ENCODE measurements at regions not wholly inside any gene's neighbourhood (a gene's known extent, or its start where the extent isn't known, plus 50 kb on each side); places are given as distances from the start of the nearest gene placed in this dataset.

DNA sequence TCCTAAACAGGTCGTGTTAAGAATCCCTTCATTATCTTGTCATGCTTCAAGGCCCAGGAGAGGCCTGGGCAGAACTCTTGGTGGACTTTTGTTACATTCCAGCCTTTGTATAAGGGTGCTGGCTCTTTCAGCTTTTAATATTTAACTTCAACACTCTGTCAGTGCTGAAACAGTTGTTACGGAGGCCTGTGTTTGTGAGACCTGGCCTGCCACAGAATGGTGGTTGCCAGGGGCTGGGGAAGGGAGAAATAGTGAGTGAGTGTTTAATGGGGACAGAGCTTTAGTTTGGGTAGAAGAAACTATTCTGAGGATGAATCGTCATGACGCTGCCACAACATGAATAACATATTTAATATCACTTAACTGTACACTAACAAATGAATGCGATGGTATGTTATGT lies 1027.6 kb upstream of the PRKX start:
- DNase-seq (ENCODE audit: extremely low read depth, low read depth, low spot score), result no peak

DNA sequence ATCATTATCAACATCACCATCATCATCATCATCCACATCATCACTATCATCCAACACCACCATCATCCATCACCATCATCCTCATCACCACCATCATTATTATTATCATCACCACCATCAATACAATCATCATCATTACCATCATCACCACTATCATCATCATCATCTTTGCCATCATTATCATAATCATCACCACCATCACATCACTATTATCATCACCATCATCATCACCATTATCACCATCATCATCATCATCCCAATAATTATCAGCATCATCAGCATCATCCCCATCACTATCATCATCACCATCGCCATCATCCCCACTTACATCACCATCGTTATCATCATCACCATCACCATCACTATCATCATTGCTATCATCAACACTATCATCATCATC lies 1021.9 kb upstream of the PRKX start:
- no peak for DNase-seq (ENCODE audit: extremely low read depth, low read depth, low spot score)

DNA sequence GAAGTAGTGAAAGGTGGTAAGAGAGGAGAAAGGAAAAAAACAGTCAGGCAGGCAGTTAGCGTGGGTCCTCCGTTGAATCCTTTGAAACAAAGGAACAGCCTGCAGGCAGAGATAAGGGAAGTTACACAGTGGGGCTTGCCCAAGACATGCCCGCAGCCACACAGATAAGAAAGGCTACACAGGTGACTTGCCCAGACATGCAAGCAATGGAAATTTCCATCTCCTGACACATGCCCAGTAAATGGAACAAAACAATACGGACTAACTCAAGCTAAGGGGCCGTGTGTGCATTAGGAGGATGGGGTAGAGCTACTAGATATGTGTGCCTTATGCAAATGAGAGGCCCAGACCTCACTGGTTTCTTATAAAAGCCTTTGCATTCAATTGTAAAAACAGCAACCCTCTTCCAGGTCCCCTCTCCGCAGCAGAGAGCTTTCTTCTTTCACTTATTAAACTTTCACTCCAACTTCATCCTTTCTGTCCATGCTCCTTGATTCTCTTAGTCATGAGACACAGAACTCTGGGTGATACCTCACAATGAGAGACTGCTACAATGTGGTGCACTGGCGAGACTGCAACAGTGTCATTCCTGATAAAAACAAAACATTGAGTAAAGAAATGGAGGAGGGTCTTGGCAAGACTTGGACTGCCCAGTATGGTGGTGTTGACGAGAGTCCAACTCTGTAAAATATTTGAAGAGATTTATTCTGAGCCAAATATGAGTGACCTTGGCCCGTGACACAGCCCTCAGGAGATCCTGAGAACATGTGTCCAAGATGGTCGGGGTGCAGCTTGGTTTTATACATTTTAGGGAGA lies 997.4 kb upstream of the PRKX start:
- DNase-seq (ENCODE audit: extremely low read depth, low read depth, low spot score), result no peak

DNA sequence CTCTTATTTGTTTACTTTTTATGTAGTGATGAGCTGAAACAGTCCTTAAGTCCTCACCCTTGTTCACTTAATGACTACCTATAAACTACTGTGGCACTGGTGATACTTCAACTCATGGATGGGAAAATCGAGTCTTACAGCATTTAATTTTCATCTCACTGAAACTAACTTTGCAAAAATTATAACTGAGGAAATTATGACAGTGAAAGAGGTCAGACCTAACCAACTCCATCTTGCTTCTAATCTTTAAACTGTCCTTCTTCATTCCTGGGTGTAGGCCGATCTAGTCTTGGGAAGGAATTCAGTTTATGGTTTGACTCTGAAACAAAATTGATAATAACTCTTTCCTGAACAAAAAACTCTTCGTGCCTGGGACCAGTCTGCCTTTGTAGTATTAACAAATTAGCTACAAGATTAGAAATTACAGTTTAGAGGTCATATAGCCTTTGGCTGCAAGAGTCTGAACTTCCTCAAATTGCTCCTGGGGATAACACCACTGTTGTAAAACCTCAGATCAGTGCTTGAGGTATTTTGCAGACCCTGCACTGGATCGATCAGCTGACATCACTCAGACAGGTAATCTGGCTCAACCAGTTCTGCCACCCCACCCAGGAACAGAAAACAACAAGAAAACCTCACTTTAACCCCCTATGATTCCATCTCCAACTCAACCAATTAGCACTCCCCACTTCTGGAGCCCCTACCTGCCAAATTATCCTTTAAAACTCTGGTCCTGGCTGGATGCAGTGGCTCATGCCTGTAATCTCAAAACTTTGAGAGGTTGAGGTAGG lies 995.7 kb upstream of the PRKX start:
- DNase-seq (ENCODE audit: extremely low read depth, low read depth, low spot score), result no peak

DNA sequence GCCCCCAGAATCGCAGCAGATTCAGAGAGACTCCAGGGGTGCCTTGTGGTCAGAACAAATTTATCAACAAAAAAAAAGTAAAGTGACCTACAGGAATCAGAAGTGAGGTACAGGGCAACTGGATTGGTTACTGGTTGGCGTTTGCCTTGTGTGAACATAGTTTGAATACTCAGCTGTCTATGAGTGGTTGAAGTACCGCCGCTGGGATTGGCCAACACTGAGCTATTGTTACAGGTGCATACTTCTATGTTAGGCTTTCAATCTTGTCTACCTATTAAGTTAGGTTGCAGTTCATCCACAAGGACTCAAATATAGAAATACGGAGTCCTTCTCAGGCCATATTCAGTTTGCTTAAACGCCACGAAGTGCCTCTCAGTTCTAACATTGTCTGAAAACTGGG lies 993.5 kb upstream of the PRKX start:
- DNase-seq (ENCODE audit: extremely low read depth, low read depth, low spot score), result no peak

DNA sequence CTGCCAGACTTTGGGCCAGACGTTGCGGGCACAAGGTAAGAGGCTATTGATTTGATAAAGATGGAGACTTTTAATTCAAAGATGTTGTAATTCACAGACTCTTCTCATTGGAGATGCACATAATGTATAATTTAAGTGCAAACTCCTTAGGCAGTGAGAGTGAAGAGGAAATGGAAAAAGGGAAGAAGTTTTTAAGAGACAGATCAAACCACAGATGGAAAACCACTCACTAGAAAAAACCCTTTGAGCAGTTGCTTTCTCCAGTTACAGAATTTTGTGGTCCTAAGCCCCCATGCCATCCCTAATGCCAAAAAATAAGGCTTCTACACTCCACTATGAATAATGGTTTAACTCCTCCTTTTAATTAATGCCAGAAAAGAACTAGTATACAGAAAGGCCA lies 977.1 kb upstream of the PRKX start:
- DNase-seq (ENCODE audit: extremely low read depth, low read depth, low spot score), result no peak

DNA sequence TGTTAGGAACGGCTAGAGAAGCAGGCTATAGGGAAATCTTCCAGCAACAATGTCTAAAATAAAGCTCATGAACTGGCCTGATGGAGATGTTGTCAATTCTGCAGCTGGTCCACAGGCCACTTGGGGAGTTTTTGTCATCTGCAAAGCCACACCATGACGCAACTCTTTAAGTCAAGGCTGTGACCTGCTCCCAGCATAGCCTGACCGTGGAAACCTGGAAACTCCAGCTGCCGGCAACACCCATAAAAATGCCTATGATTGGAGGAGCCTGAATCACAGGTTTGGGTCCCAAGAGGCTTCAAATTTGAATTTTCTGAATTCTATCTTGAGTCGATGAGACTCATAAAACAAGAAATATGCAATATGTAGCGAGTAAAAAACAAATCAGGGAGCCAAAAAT lies 969.2 kb upstream of the PRKX start:
- DNase-seq (ENCODE audit: extremely low read depth, low read depth, low spot score), result no peak

DNA sequence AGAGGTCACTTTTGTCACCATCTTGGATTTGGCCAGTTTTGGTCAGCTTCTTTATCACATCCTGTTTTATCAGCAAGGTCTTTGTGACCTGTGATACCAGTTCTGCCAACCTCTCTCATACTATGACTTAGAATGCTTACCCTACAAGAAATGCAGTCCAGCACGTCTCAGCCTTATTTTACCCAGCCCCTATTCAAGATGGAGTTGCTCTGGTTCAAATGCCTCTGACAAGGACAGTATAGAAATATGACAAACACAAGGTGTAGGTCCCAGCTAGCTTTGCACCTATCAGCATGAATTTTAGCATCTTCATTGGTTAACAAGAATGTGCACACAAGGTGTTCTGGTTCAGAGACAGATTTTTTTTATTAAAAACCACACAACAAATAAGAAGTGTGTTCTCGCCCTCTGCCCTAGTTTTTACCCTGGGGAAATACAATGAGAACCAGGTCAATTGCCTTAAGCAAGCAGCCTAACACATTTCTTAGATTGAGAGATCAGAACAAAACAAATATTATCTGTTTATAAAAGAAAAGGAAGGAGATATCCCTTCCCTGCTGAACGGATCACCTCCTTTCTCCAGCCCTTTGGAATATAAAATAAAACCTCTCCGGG lies 962.3 kb upstream of the PRKX start:
- no peak for DNase-seq (ENCODE audit: extremely low read depth, low read depth, low spot score)

DNA sequence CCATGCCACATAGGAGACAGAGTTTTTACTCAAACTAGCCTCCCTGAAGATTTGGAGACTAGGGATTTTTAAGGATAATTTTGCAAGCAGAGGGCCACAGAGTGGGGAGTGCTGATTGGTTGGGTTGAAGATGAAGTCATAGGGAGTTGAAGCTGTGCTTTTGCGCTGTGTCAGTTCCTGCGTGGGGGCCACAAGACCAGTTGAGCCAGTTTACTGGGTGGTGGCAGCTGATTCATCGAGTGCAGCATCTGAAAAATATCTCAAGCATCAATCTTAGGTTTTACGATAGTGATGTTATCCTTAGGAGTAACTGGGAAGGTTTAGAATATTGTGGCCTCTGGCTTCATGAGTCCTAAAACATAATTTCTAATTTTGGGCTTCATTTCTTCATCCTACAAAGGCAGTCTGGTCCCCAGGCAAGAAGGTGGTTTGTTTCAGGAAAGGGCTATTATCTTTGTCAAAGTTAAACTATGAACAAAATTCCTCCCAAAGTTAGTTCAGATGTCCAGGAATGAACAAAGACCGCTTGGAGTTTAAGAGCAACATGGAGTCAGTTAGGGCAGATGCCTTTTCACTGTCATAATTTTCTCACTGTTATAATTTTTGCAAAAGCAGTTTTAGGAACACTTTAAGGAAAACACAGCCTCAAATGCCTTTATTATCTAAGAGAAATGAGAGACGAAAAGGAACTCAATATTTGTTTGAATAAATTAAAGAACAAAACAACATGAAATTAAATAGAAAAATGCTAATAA lies 960.8 kb upstream of the PRKX start:
- DNase-seq (ENCODE audit: extremely low read depth, low read depth, low spot score), result no peak

DNA sequence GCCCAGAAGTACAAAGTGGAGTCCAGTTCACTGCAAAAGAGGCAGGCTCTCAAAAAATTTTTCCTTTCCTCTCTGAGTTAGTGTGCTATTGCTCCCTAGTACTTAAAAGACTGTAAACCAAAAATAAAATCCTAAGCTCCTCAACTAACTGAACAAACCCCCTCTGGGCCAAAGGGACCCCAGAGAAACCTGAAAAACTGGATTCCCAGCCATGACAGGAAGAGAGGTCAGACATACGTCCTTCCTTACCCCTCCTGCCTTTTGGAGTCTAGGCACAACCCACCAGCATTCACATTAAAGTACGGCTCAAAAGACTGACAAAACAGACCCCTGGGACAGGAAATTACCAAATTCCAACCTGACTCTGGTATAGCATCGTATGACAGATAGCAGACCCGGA lies 957.9 kb upstream of the PRKX start:
- DNase-seq (ENCODE audit: extremely low read depth, low read depth, low spot score), result no peak

DNA sequence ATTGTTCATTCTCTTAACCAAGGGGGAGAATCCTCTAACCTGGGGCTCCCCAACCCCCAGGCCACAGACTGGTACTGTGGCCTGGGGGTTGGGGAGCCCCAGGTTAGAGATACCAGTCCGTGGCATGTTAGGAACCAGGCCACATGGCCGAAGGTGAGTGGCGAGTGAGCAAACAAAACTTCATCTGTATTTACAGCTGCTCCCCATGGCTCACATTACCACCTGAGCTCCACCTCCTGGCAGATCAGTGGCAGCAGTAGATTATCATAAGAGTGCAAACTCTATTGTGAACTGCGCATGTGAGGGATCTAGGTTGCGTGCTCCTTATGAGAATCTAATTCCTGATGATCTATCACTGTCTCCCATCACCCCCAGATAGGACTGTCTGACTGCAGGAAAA lies 957.2 kb upstream of the PRKX start:
- no peak for DNase-seq (ENCODE audit: extremely low read depth, low read depth, low spot score)

DNA sequence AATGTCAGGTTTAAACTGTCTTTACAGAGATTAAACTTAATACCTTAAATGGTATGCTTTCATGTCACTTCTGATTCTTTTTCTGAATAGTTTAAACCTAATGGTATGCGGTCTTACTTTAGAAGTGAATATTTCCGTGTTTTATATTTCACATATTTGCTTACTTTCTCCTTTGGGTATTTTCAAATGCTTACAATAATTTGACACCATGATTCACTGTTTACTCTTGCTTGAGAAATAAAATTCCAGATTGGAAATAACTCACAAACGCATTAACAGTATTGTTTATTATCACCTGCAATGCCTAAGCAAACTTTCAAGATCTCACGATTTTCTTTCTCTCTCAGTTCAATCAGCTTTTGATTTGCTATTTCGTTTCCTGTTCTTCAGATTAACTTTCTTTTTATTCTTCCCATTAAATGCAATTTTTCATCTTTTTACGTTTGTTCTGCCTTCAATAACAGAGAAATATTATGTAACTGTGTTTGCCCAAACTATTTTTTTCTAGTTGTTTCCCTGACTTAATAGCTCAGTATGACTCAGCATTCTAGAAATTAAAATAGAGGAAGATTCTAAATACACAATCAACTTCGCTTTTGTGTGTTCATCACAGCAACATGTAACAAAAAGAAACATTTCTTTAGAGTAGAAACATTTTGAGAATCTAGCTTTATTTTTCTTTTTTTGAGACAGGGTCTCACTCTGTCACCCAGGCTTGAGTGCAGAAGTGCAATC lies 955.5 kb upstream of the PRKX start:
- DNase-seq (ENCODE audit: extremely low read depth, low read depth, low spot score), result no peak

DNA sequence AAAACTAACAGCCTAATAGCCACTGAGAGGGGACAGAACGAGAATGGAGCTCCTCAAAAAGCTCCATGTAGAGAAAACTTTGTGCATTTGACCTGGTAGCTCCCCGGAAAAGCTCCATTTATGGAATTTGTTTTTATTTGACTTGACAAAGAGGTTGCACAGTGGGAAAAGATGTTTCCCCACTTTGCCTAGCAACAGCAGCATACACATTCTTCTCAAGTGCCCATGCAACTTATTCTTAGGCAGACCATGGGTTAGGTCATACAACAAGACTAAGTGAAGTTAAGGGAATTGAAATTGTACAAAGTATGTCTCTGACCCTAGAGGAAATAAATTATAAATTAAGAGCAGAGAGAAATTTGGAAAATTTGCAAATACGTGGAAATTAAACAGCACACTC lies 949.6 kb upstream of the PRKX start:
- no peak for DNase-seq (ENCODE audit: extremely low read depth, low read depth, low spot score)

DNA sequence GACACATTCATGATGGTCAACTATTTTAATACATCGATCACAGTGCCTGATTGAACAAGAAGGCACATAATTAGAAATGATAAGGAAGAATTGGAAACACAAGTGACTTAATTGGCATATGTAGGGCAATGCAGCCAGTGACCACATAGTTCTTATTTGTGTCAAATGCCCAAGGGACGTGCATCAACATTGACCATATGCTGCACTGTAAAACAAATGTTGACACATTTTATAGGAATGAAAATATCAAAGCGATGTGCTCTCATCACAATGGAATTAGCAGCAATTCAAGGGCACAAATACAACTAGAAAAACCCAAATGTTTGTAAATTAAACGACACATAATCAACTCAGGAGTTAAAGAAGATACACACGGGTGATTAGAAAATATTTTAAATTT lies 948.3 kb upstream of the PRKX start:
- no peak for DNase-seq (ENCODE audit: extremely low read depth, low read depth, low spot score)

DNA sequence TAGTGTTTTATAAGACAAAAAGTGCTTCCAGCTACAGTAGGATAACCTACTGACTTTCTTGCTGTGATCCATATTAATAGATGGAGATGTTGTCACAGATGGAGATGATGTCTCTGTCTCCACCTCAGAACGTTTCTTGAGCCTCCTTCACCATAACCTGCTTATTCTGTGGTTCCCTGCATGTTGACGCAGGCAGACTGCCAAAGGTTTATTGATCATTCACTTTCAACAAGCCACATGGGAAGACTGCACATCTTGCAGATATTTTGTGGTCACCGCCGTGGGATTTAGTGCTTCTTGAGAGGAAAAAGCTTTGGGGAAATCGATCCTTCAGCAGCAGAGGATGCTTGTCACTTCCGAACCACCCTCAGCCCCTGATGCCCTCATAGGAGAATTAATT lies 943.0 kb upstream of the PRKX start:
- no peak for DNase-seq (ENCODE audit: extremely low read depth, low read depth, low spot score)

DNA sequence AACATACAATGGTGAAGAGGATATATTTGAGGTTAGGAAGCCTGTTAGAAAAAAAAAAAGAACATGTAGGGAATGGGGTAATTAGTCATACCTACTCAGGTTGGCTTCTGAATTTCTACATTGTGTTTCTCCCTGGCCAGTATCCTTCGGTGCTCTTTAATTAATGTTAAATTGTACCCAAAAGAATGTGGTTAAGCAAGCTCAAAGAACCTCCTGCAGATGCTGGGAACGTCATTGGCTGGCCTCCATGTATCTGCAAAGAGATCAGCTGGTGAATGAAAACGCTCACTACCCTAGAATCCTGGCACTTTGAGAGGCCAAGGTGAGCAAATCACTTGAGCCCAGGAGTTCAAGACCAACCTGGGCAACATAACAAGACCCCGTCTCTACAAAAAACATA lies 942.3 kb upstream of the PRKX start:
- no peak for DNase-seq (ENCODE audit: extremely low read depth, low read depth, low spot score)

DNA sequence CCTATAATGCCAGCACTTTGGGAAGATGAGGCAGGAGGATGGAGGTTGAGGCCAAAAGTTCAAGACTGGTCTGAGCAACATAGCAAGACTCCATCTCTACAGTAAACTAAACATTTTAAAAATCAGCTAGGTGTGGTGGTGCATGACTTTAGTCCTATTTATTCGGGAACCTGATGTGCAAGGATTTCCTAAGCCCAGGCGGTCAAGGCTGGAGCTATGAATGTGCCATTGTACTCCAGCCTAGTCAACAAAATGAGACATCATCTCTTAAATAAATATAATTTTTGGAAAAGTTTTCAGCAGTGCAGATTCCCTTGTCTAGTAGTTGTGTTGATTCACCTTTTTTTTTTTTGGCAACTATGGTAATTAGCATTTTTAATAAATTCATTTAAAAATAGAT lies 928.7 kb upstream of the PRKX start:
- DNase-seq (ENCODE audit: extremely low read depth, low read depth, low spot score), result no peak

DNA sequence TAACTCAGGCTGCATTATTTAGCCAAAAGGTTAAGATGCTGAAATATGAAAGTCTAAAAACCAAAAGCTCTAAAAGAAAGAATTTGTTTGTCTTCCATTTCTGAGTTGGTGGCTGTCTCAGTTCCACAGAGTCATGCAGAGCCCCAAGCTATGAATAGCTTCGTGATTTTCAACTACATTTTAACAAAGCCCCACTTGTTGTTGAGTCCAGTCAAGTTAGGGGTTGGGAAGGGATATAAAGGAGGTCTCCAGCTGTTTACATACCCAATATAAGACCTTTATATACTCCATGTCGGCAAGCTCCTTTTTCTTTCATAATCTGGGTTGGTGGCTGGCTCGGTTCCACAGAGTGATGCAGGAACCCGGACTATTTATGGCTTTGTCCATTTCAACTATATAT lies 924.6 kb upstream of the PRKX start:
- DNase-seq (ENCODE audit: extremely low read depth, low read depth, low spot score), result no peak

DNA sequence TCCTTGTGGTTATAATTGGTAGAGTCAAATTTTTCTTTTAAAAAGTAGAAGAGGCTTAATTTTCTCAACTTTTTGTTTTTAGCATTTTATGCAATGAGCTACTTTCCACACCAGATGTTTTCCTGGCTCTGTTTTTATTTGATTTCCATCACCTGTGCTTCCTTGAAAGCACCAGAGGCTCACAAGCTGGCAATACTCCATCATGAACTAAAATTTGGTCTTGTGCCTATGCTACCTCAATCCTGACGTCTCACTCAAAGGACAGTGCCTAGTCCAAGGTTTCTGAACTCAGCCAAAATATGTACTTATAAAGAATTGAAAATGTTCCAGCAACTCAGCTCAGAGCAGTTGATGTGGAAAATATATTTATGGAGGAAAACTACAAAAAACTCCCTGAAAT lies 914.0 kb upstream of the PRKX start:
- DNase-seq (ENCODE audit: extremely low read depth, low read depth, low spot score), result no peak

DNA sequence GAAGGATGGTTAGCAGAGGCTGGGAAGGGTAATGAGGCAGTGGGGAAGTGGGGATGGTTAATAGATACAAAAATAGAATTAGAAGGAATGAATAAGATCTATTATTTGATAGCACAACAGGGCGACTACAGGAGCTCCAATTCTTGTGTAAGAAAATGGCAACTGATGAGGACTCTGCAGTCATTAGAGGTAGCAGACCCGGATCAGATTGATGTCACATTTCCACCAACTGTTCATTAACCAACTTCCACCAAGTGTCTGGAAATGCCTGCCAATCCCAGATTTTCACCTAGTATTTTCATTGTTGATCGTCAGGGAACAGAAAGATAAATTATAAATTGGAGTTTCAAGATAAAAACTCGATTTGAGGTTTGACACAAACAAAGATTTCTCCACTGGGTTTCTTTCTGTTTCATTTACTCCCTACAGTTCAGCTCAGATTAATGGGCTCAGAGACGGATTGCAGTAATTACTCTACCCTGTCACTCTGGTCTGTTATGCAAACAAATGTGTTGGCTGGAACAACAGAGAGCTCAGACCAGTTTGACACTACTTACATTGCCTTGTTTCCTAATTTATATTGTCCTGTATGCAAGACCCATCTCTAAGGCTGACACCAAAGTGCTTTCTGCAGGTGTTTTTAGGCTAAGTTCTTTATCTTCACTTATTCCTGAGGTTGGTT lies 909.2 kb upstream of the PRKX start:
- no peak for DNase-seq (ENCODE audit: extremely low read depth, low read depth, low spot score)
